Small intestine (tissue), 7 donors: ENCODE measurements at regions not wholly inside any gene's neighbourhood (a gene's known extent, or its start where the extent isn't known, plus 50 kb on each side); places are given as distances from the start of the nearest gene placed in this dataset.
"Not testable (repeated sequence)": the region's sequence is repeated elsewhere in the genome, so short reads cannot be mapped to it uniquely, and the experiment has no call there.

Experiments used
- DNase-seq, 2 donors: peaks; one replicate each; pipeline versions ENCODE4 v3.0.0 to v3.0.0-alpha.2; 2013
- FAIRE-seq: peaks from 2 replicates; lab custom pipeline; 2012; peaks lifted over from hg19 to GRCh38; lab: Jason Lieb, UNC
- H3K27ac ChIP-seq, 3 donors: one replicate each; pipeline ENCODE4 v1.5.1; 2013; ENCODE audit warnings: low read length in 2 of 3, mild to moderate bottlenecking in 2 of 3, control low read depth in 1 of 3, inconsistent platforms in 1 of 3, low read depth in 1 of 3, moderate library complexity in 1 of 3
- H3K27me3 ChIP-seq, 3 donors: one replicate each; pipeline ENCODE4 v1.6.1; 2013; ENCODE audit warnings: low read length in 3 of 3, inconsistent platforms in 1 of 3; ENCODE audit not compliant: control insufficient read depth in 3 of 3, insufficient read depth in 3 of 3
- H3K36me3 ChIP-seq, 3 donors: one replicate each; pipeline ENCODE4 v1.6.1; 2013; ENCODE audit warnings: low read length in 3 of 3, inconsistent platforms in 1 of 3, low read depth in 1 of 3, mild to moderate bottlenecking in 1 of 3, moderate library complexity in 1 of 3; ENCODE audit not compliant: control insufficient read depth in 3 of 3, insufficient read depth in 2 of 3
- H3K4me1 ChIP-seq, 3 donors: one replicate each; pipeline ENCODE4 v1.6.1; 2013; ENCODE audit warnings: low read length in 2 of 3, inconsistent platforms in 1 of 3, low read depth in 1 of 3, mild to moderate bottlenecking in 1 of 3, moderate library complexity in 1 of 3; ENCODE audit not compliant: control insufficient read depth in 3 of 3, insufficient read depth in 2 of 3
- H3K4me3 ChIP-seq, 3 donors: one replicate each; pipeline ENCODE4 v1.5.1; 2013; ENCODE audit warnings: low read length in 3 of 3, control low read depth in 1 of 3, inconsistent platforms in 1 of 3, low read depth in 1 of 3, mild to moderate bottlenecking in 1 of 3, moderate library complexity in 1 of 3
- H3K9me3 ChIP-seq, 2 donors: one replicate each; pipeline ENCODE4 v1.6.1; 2013; ENCODE audit warnings: low read depth in 1 of 2, low read length in 1 of 2; ENCODE audit not compliant: control insufficient read depth in 2 of 2, insufficient read depth in 1 of 2
- WGBS, 3 donors: extraction: QIAGEN DNeasy Blood & Tissue Kit; methylation state at CpG; one replicate each; pipeline ENCODE4 v1.1.7; 2013; 5-methylcytosine and 5-hydroxymethylcytosine counted together
- donor health status: healthy with polysubstance abuse.
- donor health status: control.
- donor health status: control.
- donor health status: Bipolar disorder and iron deficiency.
- donor health status: healthy.

DNA sequence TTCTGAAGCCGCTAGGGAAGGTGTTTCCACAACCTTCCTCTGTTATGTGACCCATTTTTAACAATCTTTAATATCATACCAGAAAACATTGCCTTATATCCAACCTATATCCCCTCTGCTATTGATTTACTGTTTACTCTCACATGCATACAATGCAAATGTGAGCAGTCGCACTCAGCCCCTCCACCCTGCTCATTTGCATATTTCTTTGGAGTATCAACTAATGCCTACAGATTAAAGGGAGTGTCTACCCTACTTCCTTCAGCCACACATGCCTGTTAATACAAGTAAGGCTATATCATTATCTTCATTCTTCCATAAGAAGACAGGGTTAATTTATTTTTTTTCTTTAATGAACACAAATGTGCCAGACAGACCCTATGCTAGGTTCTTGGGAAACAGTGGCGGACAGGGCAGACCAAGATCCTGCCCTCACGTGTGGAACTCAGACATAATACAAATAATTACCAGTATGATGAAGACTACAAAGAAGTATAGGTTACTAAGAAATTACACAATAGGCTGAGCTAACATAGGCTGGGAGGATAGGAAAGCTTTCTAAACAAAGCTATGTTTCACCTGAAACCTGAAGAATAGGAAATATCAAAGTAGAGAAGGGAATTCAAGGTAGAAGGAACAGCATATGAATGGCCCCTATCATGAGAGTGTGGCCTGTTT lies 107.3 kb upstream of the MDM1 start:
- Histone ChIP-seq H3K4me3 (no peak overlapping the region), H3K9me3 (no peaks in the 10 kb centered on the region), H3K36me3 (no peaks in the 10 kb centered on the region), H3K27me3 (no peaks in the 10 kb centered on the region), H3K27ac (no peak overlapping the region), H3K4me1 (no peaks in the 10 kb centered on the region)
- no peak for DNase-seq
- 91 to 96% (median 95%) methylated on average over 4 of the region's 4 CpGs for WGBS, 3 donors
- FAIRE-seq, result no peak

DNA sequence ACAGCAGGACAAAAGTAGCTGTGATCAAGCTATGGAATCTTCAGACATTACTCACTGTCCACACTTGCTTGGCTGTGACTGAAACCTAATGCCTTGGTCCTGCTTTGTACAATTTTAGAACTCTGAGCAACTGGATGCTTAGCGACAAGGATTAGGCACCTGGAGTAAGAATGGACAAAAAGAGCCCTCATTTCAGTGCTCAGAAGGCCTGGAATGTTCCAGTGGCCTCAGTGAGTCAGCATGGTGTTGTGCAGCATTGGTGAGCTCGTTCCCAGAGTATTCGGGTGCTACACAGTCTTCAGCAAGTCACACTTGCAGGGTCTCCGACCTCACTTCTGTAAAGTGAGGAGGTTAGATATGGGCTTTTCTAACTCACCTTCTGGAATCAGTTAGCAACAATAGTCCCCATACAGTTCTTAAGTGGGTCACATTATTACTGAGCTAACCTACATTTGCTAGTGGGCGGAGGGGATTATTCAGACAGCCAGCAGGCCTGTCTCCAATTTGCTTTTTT lies 108.0 kb upstream of the MDM1 start:
- 90 to 94% (median 93%) methylated on average over 5 of the region's 5 CpGs for WGBS, 3 donors
- no peaks in the 10 kb centered on the region for H3K36me3 ChIP-seq
- H3K4me1 ChIP-seq, result no peaks in the 10 kb centered on the region
- no peaks in the 10 kb centered on the region for H3K27me3 ChIP-seq
- FAIRE-seq (no peak), DNase-seq (no peak)
- no peak overlapping the region for H3K4me3 ChIP-seq
- peak overlapping the region in 1 of 3 donors; percentile 15 for H3K27ac ChIP-seq
- H3K9me3 ChIP-seq, result no peaks in the 10 kb centered on the region

DNA sequence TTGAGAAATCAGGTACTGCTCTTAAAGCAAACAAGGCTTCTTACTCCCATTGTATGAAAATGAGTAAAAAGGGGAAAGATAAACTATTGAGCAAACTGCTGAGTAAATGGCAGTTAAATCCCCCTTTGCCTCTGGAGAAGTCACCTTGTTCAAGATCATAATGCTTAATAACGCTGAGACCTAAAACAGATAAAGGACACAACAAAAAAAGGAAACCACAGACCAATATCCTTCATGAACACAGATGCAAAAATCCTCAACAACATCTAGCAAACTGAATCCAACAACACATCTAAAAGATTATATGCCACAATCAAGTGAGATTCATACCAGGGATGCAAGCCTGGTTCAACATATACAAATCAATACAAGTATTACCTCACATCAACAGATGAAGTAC lies 109.0 kb upstream of the MDM1 start:
- WGBS, 3 donors, result 59 to 80% (median 74%) methylated on average over 1 of the region's 1 CpG
- DNase-seq (no peak), FAIRE-seq (no peak)
- Histone ChIP-seq H3K4me1 (no peaks in the 10 kb centered on the region), H3K27ac (no peak overlapping the region), H3K4me3 (no peak overlapping the region), H3K27me3 (no peaks in the 10 kb centered on the region), H3K36me3 (no peaks in the 10 kb centered on the region), H3K9me3 (no peaks in the 10 kb centered on the region)

DNA sequence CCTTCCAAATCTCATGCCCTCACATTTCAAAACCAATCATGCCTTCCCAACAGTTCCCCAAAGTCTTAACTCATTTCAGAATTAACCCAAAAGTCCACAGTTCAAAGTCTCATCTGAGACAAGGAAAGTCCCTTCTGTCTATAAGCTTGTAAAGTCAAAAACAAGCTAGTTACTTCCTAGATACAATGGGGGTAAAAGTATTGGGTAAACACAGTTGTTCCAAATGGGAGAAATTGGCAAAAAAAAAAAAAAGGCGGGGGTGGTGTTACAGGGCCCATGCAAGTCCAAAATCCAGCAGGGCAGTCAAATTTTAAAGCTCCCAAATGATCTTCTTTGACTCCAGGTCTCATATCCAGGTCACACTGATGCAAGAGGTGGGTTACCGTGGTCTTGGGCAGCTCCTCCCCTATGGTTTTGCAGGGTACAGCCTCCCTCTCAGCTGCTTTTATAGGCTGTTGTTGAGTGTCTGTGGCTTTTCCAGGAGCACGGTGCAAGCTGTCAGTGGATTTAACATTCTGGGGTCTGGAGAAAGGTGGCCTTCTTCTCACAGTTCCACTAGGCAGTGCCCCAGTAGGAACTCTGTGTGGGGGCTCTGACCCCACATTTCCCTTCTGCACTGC lies 110.3 kb upstream of the MDM1 start:
- WGBS, 3 donors, result 77 to 84% (median 79%) methylated on average over 3 of the region's 3 CpGs

DNA sequence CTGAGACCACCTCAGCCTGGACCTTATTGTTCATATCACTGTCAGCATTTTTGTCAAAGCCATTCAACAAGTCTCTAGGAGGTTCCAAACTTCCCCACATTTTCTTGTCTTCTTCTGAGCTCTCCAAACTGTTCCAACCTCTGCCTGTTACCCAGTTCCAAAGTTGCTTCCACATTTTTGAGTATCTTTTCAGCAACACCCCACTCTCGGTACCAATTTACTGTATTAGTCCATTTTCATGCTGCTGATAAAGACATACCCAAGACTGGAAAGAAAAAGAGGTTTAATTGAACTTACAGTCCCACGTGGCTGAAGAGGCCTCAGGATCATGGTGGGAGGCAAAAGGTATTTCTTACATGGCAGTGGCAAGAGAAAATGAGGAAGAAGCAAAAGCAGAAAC lies 111.5 kb upstream of the MDM1 start:
- not testable (repeated sequence) for H3K9me3 ChIP-seq, FAIRE-seq, H3K4me1 ChIP-seq, H3K4me3 ChIP-seq, H3K36me3 ChIP-seq, H3K27ac ChIP-seq, DNase-seq, H3K27me3 ChIP-seq
- WGBS, 3 donors, result 85 to 88% (median 87%) methylated on average over 2 of the region's 2 CpGs

More for the DNA sequence above, 110.3 kb upstream of the MDM1 start:
- H3K4me3 ChIP-seq, H3K4me1 ChIP-seq, H3K27me3 ChIP-seq, DNase-seq, H3K27ac ChIP-seq, H3K9me3 ChIP-seq, H3K36me3 ChIP-seq, FAIRE-seq: not testable (repeated sequence)

DNA sequence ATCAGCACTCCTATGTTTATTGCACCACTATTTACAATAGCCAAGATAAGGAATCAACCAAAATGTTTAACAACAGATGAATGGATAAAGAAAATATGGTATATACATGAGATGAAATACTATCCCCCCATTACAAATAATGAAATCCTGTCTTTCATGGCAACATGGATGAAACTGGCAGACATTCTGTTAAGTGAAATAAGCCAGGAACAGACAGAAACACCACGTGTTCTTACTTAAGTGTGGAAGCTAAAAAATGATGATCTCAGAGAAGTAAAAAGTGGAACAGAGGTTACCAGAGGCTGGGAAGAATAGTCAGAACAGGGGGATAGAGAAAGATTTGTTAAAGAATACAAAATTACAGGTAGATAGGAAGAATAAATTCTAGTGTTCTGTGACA lies 113.7 kb upstream of the MDM1 start:
- FAIRE-seq (no peak), DNase-seq (no peak)
- Histone ChIP-seq H3K27ac (no peak overlapping the region), H3K4me1 (peaks cover 0 to 4% (median 0%) of the 10 kb centered on the region in 3 donors), H3K27me3 (no peaks in the 10 kb centered on the region), H3K4me3 (no peak overlapping the region), H3K36me3 (no peaks in the 10 kb centered on the region), H3K9me3 (peaks cover 0 to 4% of the 10 kb centered on the region in 2 donors)
- 6 to 30% (median 28%) methylated on average over 1 of the region's 1 CpG for WGBS, 3 donors

DNA sequence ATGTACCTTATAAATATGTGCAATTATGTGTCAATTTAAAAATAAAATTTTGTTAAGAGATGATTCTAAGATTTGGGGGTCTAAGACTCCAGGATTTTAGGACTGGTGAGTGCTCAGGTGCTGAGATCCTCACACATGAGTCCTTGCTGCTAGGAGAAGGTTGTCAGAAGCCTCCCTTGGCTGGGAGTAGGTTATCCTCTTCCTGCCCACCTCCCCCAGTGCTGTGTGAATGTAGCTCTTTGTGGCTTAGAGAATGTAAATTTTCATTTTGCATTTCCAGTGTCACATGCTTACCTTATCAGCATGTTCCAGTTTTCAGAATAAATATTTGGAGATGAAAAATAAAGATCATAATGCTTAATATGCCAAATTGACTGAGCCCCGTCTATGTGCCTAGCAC lies 114.2 kb upstream of the MDM1 start:
- Histone ChIP-seq H3K27me3 (no peaks in the 10 kb centered on the region), H3K4me1 (peaks cover 0 to 4% (median 0%) of the 10 kb centered on the region in 3 donors), H3K4me3 (no peak overlapping the region), H3K27ac (no peak overlapping the region), H3K9me3 (peaks cover 0 to 4% of the 10 kb centered on the region in 2 donors), H3K36me3 (no peaks in the 10 kb centered on the region)
- WGBS, 3 donors, result 83 to 93% (median 90%) methylated on average over 1 of the region's 1 CpG
- no peak for FAIRE-seq
- DNase-seq, result no peak

DNA sequence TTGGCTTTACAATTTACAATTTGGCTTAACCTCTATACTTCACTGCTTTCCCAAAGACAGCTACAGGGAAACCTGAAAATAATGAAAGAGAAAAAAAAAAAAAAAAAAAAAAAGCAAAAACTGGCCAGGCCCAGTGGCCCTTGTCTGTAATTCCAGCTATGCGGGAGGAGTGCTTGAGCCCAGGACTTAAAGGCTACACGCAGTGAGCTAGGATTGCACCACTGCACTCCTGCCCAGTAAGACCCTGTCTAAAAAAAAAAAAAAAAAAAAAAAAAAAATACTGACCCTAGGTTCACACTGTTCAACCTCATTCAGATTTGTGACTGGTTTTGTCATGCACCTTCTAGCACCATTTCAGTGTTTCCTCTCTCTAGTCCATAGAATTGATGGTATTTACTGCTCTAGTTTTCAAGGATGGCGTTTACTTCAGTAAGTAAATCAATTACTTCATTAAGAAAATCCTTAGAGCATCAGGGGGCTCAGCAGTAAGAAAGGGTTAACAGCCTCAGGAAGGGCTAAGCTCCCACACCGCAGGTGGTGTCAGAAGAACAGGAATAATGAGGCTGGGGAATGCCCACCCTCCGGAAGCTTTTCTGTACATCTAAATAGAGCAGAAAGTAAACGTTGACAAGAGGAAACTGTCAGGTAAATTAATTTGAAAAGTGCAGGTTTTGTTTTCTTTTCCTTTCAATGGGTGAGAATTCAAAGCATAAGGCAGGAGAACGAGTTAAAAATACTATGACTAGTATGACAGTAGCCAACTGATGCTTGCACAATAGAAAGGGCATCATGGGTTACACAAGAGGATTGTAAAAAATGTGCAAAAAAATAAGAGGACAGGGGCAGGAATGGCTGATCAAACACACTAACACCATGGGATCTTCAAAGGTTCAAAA lies 115.0 kb upstream of the MDM1 start:
- Histone ChIP-seq H3K27ac (peak overlapping the region in 1 of 3 donors; percentile 45), H3K9me3 (peaks cover 0 to 4% of the 10 kb centered on the region in 2 donors), H3K4me1 (peaks cover 0 to 8% (median 0%) of the 10 kb centered on the region in 3 donors), H3K4me3 (no peak overlapping the region), H3K36me3 (no peaks in the 10 kb centered on the region), H3K27me3 (no peaks in the 10 kb centered on the region)
- FAIRE-seq, result no peak
- no peak for DNase-seq
- WGBS, 3 donors, result 56 to 79% (median 70%) methylated on average over 7 of the region's 7 CpGs
